ENCODE measurements at regions not wholly inside any gene's neighbourhood (a gene's known extent, or its start where the extent isn't known, plus 50 kb on each side); places are given as distances from the start of the nearest gene placed in this dataset.
"Not testable (repeated sequence)": the region's sequence is repeated elsewhere in the genome, so short reads cannot be mapped to it uniquely, and the experiment has no call there.

GRCh38 chrX:27321632-27322031 is 141.5 kb downstream of the PPP4R3C start:
- H3K79me2 ChIP-seq (ENCODE audit: low read length): no peaks in the 10 kb centered on the region
- no peaks in the 10 kb centered on the region for H3K27me3 ChIP-seq (ENCODE audit: low read length)
- H3K9me2 ChIP-seq (replicated peaks; ENCODE audit: insufficient read depth, low read length): no peaks in the 10 kb centered on the region
- no peak overlapping the region for H3K9ac ChIP-seq (ENCODE audit: low read length)
- H3K9me3 ChIP-seq (ENCODE audit: low read length): peaks cover 25% of the 10 kb centered on the region
- H4K20me1 ChIP-seq (ENCODE audit: insufficient read depth, low read depth, low read length): no peaks in the 10 kb centered on the region
- no peak overlapping the region for H3K4me3 ChIP-seq (ENCODE audit: low read length)
- H3K4me2 ChIP-seq (ENCODE audit: low read depth, low read length, poor library complexity, severe bottlenecking): no peak overlapping the region
- H2AFZ ChIP-seq (ENCODE audit: low read length): no peak overlapping the region
- no peak for DNase-seq
- H3K27ac ChIP-seq (ENCODE audit: low read length): no peak overlapping the region
- H3K4me1 ChIP-seq (ENCODE audit: low read length): no peaks in the 10 kb centered on the region
- H3K36me3 ChIP-seq (ENCODE audit: insufficient read depth, low read length): no peaks in the 10 kb centered on the region

- Histone ChIP-seq H3K9ac (ENCODE audit: low read length) (no peak overlapping the region), H3K9me3 (ENCODE audit: low read length) (peaks cover 14% of the 10 kb centered on the region; the same call in 1 of the 2 replicates), H3K4me1 (ENCODE audit: low read length) (no peaks in the 10 kb centered on the region), H3K36me3 (ENCODE audit: insufficient read depth, low read length) (no peaks in the 10 kb centered on the region), H3K27me3 (ENCODE audit: low read length) (no peaks in the 10 kb centered on the region), H3K9me2 (replicated peaks; ENCODE audit: insufficient read depth, low read length) (no peaks in the 10 kb centered on the region), H3K79me2 (ENCODE audit: low read length) (no peaks in the 10 kb centered on the region), H3K4me2 (ENCODE audit: low read depth, low read length, poor library complexity, severe bottlenecking) (no peak overlapping the region), H3K4me3 (ENCODE audit: low read length) (no peak overlapping the region), H2AFZ (ENCODE audit: low read length) (no peak overlapping the region), H3K27ac (ENCODE audit: low read length) (no peak overlapping the region), H4K20me1 (ENCODE audit: insufficient read depth, low read depth, low read length) (no peaks in the 10 kb centered on the region)
- no peak for DNase-seq
These were observed 153.7 kb downstream of the PPP4R3C start for GRCh38 chrX:27309406-27309805.

GRCh38 chrX:27307546-27307945 is 155.6 kb downstream of the PPP4R3C start:
- Histone ChIP-seq H3K9me3 (ENCODE audit: low read length) (peaks cover 3% of the 10 kb centered on the region; the same call in 1 of the 2 replicates), H3K4me1 (ENCODE audit: low read length) (no peaks in the 10 kb centered on the region), H3K36me3 (ENCODE audit: insufficient read depth, low read length) (no peaks in the 10 kb centered on the region), H3K27ac (ENCODE audit: low read length) (no peak overlapping the region), H3K27me3 (ENCODE audit: low read length) (no peaks in the 10 kb centered on the region), H4K20me1 (ENCODE audit: insufficient read depth, low read depth, low read length) (no peaks in the 10 kb centered on the region), H3K4me2 (ENCODE audit: low read depth, low read length, poor library complexity, severe bottlenecking) (no peak overlapping the region), H2AFZ (ENCODE audit: low read length) (no peak overlapping the region), H3K4me3 (ENCODE audit: low read length) (no peak overlapping the region), H3K9me2 (replicated peaks; ENCODE audit: insufficient read depth, low read length) (no peaks in the 10 kb centered on the region), H3K9ac (ENCODE audit: low read length) (no peak overlapping the region), H3K79me2 (ENCODE audit: low read length) (no peaks in the 10 kb centered on the region)
- no peak for DNase-seq

GRCh38 chrX:27292552-27292951 is 170.6 kb downstream of the PPP4R3C start:
- H3K27me3 ChIP-seq (ENCODE audit: low read length); H3K9me3 ChIP-seq (ENCODE audit: low read length); H4K20me1 ChIP-seq (ENCODE audit: insufficient read depth, low read depth, low read length); H3K79me2 ChIP-seq (ENCODE audit: low read length); H3K36me3 ChIP-seq (ENCODE audit: insufficient read depth, low read length); H3K9me2 ChIP-seq (replicated peaks; ENCODE audit: insufficient read depth, low read length); H3K4me1 ChIP-seq (ENCODE audit: low read length); H3K4me2 ChIP-seq (ENCODE audit: low read depth, low read length, poor library complexity, severe bottlenecking); H2AFZ ChIP-seq (ENCODE audit: low read length); DNase-seq; H3K27ac ChIP-seq (ENCODE audit: low read length); H3K4me3 ChIP-seq (ENCODE audit: low read length); H3K9ac ChIP-seq (ENCODE audit: low read length): not testable (repeated sequence)

GRCh38 chrX:27276751-27277150 is 186.4 kb downstream of the PPP4R3C start:
- H4K20me1 ChIP-seq (ENCODE audit: insufficient read depth, low read depth, low read length): no peaks in the 10 kb centered on the region
- H3K9me2 ChIP-seq (replicated peaks; ENCODE audit: insufficient read depth, low read length): no peaks in the 10 kb centered on the region

GRCh38 chrX:27254656-27255055 is 208.5 kb downstream of the PPP4R3C start:
- no peaks in the 10 kb centered on the region for H3K27me3 ChIP-seq (ENCODE audit: low read length)
- H3K4me3 ChIP-seq (ENCODE audit: low read length): no peak overlapping the region
- H4K20me1 ChIP-seq (ENCODE audit: insufficient read depth, low read depth, low read length): no peaks in the 10 kb centered on the region
- H3K79me2 ChIP-seq (ENCODE audit: low read length): no peaks in the 10 kb centered on the region
- H3K27ac ChIP-seq (ENCODE audit: low read length): no peak overlapping the region
- no peaks in the 10 kb centered on the region for H3K9me3 ChIP-seq (ENCODE audit: low read length)
- no peak overlapping the region for H3K4me2 ChIP-seq (ENCODE audit: low read depth, low read length, poor library complexity, severe bottlenecking)
- no peaks in the 10 kb centered on the region for H3K4me1 ChIP-seq (ENCODE audit: low read length)
- no peaks in the 10 kb centered on the region for H3K9me2 ChIP-seq (replicated peaks; ENCODE audit: insufficient read depth, low read length)
- H3K36me3 ChIP-seq (ENCODE audit: insufficient read depth, low read length): no peaks in the 10 kb centered on the region
- H3K9ac ChIP-seq (ENCODE audit: low read length): no peak overlapping the region
- no peak for DNase-seq
- H2AFZ ChIP-seq (ENCODE audit: low read length): no peak overlapping the region

More at GRCh38 chrX:27276751-27277150, 186.4 kb downstream of the PPP4R3C start:
- no peaks in the 10 kb centered on the region for H3K4me1 ChIP-seq (ENCODE audit: low read length)
- no peak overlapping the region for H3K4me2 ChIP-seq (ENCODE audit: low read depth, low read length, poor library complexity, severe bottlenecking)
- no peaks in the 10 kb centered on the region for H3K36me3 ChIP-seq (ENCODE audit: insufficient read depth, low read length)
- H3K27ac ChIP-seq (ENCODE audit: low read length): no peak overlapping the region
- no peak for DNase-seq
- H3K4me3 ChIP-seq (ENCODE audit: low read length): no peak overlapping the region
- H3K9me3 ChIP-seq (ENCODE audit: low read length): peaks cover 11% of the 10 kb centered on the region
- no peak overlapping the region for H3K9ac ChIP-seq (ENCODE audit: low read length)
- no peaks in the 10 kb centered on the region for H3K79me2 ChIP-seq (ENCODE audit: low read length)
- H3K27me3 ChIP-seq (ENCODE audit: low read length): no peaks in the 10 kb centered on the region
- H2AFZ ChIP-seq (ENCODE audit: low read length): no peak overlapping the region

GRCh38 chrX:27251369-27251768 is 211.8 kb downstream of the PPP4R3C start:
- no peak overlapping the region for H2AFZ ChIP-seq (ENCODE audit: low read length)
- no peak overlapping the region for H3K9ac ChIP-seq (ENCODE audit: low read length)
- H4K20me1 ChIP-seq (ENCODE audit: insufficient read depth, low read depth, low read length): no peaks in the 10 kb centered on the region

GRCh38 chrX:27242581-27242980 is 220.6 kb downstream of the PPP4R3C start:
- no peak for DNase-seq
- Histone ChIP-seq H3K36me3 (ENCODE audit: insufficient read depth, low read length) (no peaks in the 10 kb centered on the region), H4K20me1 (ENCODE audit: insufficient read depth, low read depth, low read length) (no peaks in the 10 kb centered on the region), H2AFZ (ENCODE audit: low read length) (no peak overlapping the region), H3K27me3 (ENCODE audit: low read length) (no peaks in the 10 kb centered on the region), H3K4me2 (ENCODE audit: low read depth, low read length, poor library complexity, severe bottlenecking) (no peak overlapping the region), H3K27ac (ENCODE audit: low read length) (no peak overlapping the region), H3K9ac (ENCODE audit: low read length) (no peak overlapping the region), H3K79me2 (ENCODE audit: low read length) (no peaks in the 10 kb centered on the region), H3K9me2 (replicated peaks; ENCODE audit: insufficient read depth, low read length) (no peaks in the 10 kb centered on the region), H3K4me1 (ENCODE audit: low read length) (no peaks in the 10 kb centered on the region), H3K9me3 (ENCODE audit: low read length) (peaks cover 7% of the 10 kb centered on the region; the same call in 1 of the 2 replicates), H3K4me3 (ENCODE audit: low read length) (no peak overlapping the region)

More at GRCh38 chrX:27251369-27251768, 211.8 kb downstream of the PPP4R3C start:
- Histone ChIP-seq H3K4me3 (ENCODE audit: low read length) (no peak overlapping the region), H3K4me2 (ENCODE audit: low read depth, low read length, poor library complexity, severe bottlenecking) (no peak overlapping the region), H3K27ac (ENCODE audit: low read length) (no peak overlapping the region), H3K27me3 (ENCODE audit: low read length) (no peaks in the 10 kb centered on the region), H3K9me3 (ENCODE audit: low read length) (peaks cover 3% of the 10 kb centered on the region; the same call in 1 of the 2 replicates), H3K4me1 (ENCODE audit: low read length) (no peaks in the 10 kb centered on the region), H3K79me2 (ENCODE audit: low read length) (no peaks in the 10 kb centered on the region), H3K9me2 (replicated peaks; ENCODE audit: insufficient read depth, low read length) (no peaks in the 10 kb centered on the region), H3K36me3 (ENCODE audit: insufficient read depth, low read length) (no peaks in the 10 kb centered on the region)
- no peak for DNase-seq

- no peaks in the 10 kb centered on the region for H3K4me1 ChIP-seq (ENCODE audit: low read length)
- no peak overlapping the region for H3K4me2 ChIP-seq (ENCODE audit: low read depth, low read length, poor library complexity, severe bottlenecking)
- no peak for DNase-seq
- no peak overlapping the region for H2AFZ ChIP-seq (ENCODE audit: low read length)
- H3K27me3 ChIP-seq (ENCODE audit: low read length): no peaks in the 10 kb centered on the region
- H3K9me2 ChIP-seq (replicated peaks; ENCODE audit: insufficient read depth, low read length): no peaks in the 10 kb centered on the region
- H3K79me2 ChIP-seq (ENCODE audit: low read length): no peaks in the 10 kb centered on the region
- no peak overlapping the region for H3K9ac ChIP-seq (ENCODE audit: low read length)
- no peak overlapping the region for H3K4me3 ChIP-seq (ENCODE audit: low read length)
- no peaks in the 10 kb centered on the region for H3K36me3 ChIP-seq (ENCODE audit: insufficient read depth, low read length)
- H3K27ac ChIP-seq (ENCODE audit: low read length): no peak overlapping the region
- no peaks in the 10 kb centered on the region for H4K20me1 ChIP-seq (ENCODE audit: insufficient read depth, low read depth, low read length)
- peaks cover 7% of the 10 kb centered on the region; the same call in 1 of the 2 replicates for H3K9me3 ChIP-seq (ENCODE audit: low read length)
These were observed 221.2 kb downstream of the PPP4R3C start for GRCh38 chrX:27241981-27242380.

All from Karpas-422 (cell line).